Mesenchymal stem cell (in vitro differentiated cells and primary cell): ENCODE measurements at regions not wholly inside any gene's neighbourhood (a gene's known extent, or its start where the extent isn't known, plus 50 kb on each side); places are given as distances from the start of the nearest gene placed in this dataset.

ENCODE experiments used
- DNase-seq: peaks from one replicate; pipeline ENCODE4 v3.0.0-alpha.2; 2013
- H2AFZ ChIP-seq: one replicate; pipeline ENCODE4 v1.6.1; 2013; ENCODE audit warnings: low read depth, mild to moderate bottlenecking, control low read depth, inconsistent platforms, low read length, moderate library complexity
- H2AK5ac ChIP-seq: 2 replicates; pipeline ENCODE4 v1.6.1; 2013; ENCODE audit warnings: low read length, moderate library complexity, mild to moderate bottlenecking, inconsistent platforms; ENCODE audit not compliant: severe bottlenecking
- H2BK120ac ChIP-seq: one replicate; pipeline ENCODE4 v1.6.1; 2013; ENCODE audit warnings: low read depth, mild to moderate bottlenecking, inconsistent platforms, low read length, moderate library complexity
- H2BK12ac ChIP-seq, 2 experiments: one replicate each; pipeline ENCODE4 v1.6.1; 2013; ENCODE audit warnings: inconsistent platforms in 2 of 2, low read length in 2 of 2, mild to moderate bottlenecking in 2 of 2, moderate library complexity in 2 of 2, control low read depth in 1 of 2
- H2BK15ac ChIP-seq: one replicate; pipeline ENCODE4 v1.6.1; 2013; ENCODE audit warnings: mild to moderate bottlenecking, low read depth, inconsistent platforms; ENCODE audit not compliant: poor library complexity, severe bottlenecking
- H2BK5ac ChIP-seq: 2 replicates; pipeline ENCODE4 v1.6.1; 2013; ENCODE audit warnings: low read depth, mild to moderate bottlenecking, low read length, control low read depth, inconsistent platforms; ENCODE audit not compliant: poor library complexity, severe bottlenecking
- H3K14ac ChIP-seq, 2 experiments: one replicate each; pipeline ENCODE4 v1.6.1; 2013; ENCODE audit warnings: inconsistent platforms in 2 of 2, low read length in 2 of 2, control low read depth in 1 of 2, mild to moderate bottlenecking in 1 of 2, moderate library complexity in 1 of 2
- H3K18ac ChIP-seq, 2 experiments: one replicate each; pipeline ENCODE4 v1.6.1; 2013; ENCODE audit warnings: inconsistent platforms in 2 of 2, low read length in 2 of 2, control low read depth in 1 of 2, low read depth in 1 of 2, mild to moderate bottlenecking in 1 of 2
- H3K23ac ChIP-seq, 2 experiments: one replicate each; pipeline ENCODE4 v1.6.1; 2013; ENCODE audit warnings: inconsistent platforms in 2 of 2, low read length in 2 of 2, mild to moderate bottlenecking in 2 of 2, moderate library complexity in 2 of 2, control low read depth in 1 of 2
- H3K27ac ChIP-seq: 2 replicates; pipeline ENCODE4 v1.5.1; 2013; ENCODE audit warnings: mild to moderate bottlenecking, moderate library complexity, low read length, control low read depth, inconsistent platforms; ENCODE audit not compliant: poor library complexity, severe bottlenecking
- H3K27me3 ChIP-seq, 2 experiments: 2 replicates each; pipeline versions ENCODE4 v1.6.1 to v1.7.0; 2013; ENCODE audit warnings: low read length in 2 of 2, mild to moderate bottlenecking in 2 of 2, moderate library complexity in 2 of 2, control low read depth in 1 of 2, inconsistent platforms in 1 of 2; ENCODE audit not compliant: control insufficient read depth in 1 of 2, insufficient read depth in 1 of 2
- H3K36me3 ChIP-seq, 2 experiments: 2 replicates each; pipeline versions ENCODE4 v1.6.1 to v1.7.0; 2013; ENCODE audit warnings: low read length in 2 of 2, control low read depth in 1 of 2, inconsistent platforms in 1 of 2, low read depth in 1 of 2, mild to moderate bottlenecking in 1 of 2; ENCODE audit not compliant: insufficient read depth in 2 of 2, control insufficient read depth in 1 of 2
- H3K4ac ChIP-seq, 2 experiments: one replicate each; pipeline ENCODE4 v1.6.1; 2013; ENCODE audit warnings: inconsistent platforms in 2 of 2, low read length in 2 of 2, mild to moderate bottlenecking in 2 of 2, moderate library complexity in 2 of 2, control low read depth in 1 of 2, low read depth in 1 of 2
- H3K4me1 ChIP-seq: 2 replicates; pipeline ENCODE4 v1.6.1; 2013; ENCODE audit warnings: low read depth, low read length, control low read depth; ENCODE audit not compliant: control insufficient read depth, insufficient read depth
- H3K4me2 ChIP-seq: 2 replicates; pipeline ENCODE4 v1.6.1; 2013; ENCODE audit warnings: low read length, mild to moderate bottlenecking, inconsistent platforms; ENCODE audit not compliant: poor library complexity, severe bottlenecking
- H3K4me3 ChIP-seq, 2 experiments: 2 replicates each; pipeline versions ENCODE4 v1.5.1 to v1.7.0; 2013; ENCODE audit warnings: low read length in 2 of 2, mild to moderate bottlenecking in 2 of 2, control low read depth in 1 of 2, low read depth in 1 of 2; ENCODE audit not compliant: insufficient read depth in 1 of 2
- H3K79me1 ChIP-seq: replicated peaks from 2 replicates; pipeline ENCODE4 v1.6.1; 2013; ENCODE audit warnings: mild to moderate bottlenecking, control low read depth, low read length, inconsistent platforms; ENCODE audit not compliant: poor library complexity, severe bottlenecking
- H3K9ac ChIP-seq: 2 replicates; pipeline ENCODE4 v1.7.0; 2013; ENCODE audit warnings: mild to moderate bottlenecking, low read length, moderate library complexity
- H3K9me3 ChIP-seq: 2 replicates; pipeline ENCODE4 v1.7.0; 2013; ENCODE audit warnings: mild to moderate bottlenecking, low read length; ENCODE audit not compliant: control insufficient read depth
- H4K8ac ChIP-seq: one replicate; pipeline ENCODE4 v1.6.1; 2013; ENCODE audit warnings: inconsistent platforms, mild to moderate bottlenecking, low read length, moderate library complexity
- H4K91ac ChIP-seq: one replicate; pipeline ENCODE4 v1.6.1; 2013; ENCODE audit warnings: mild to moderate bottlenecking, low read length, inconsistent platforms
- WGBS: methylation state at CpG from one replicate; pipeline ENCODE4 v1.1.7; 2013; ENCODE audit warnings: mixed read lengths; 5-methylcytosine and 5-hydroxymethylcytosine counted together

- DNase-seq = no peak
- no peak overlapping the region for H3K4me2 ChIP-seq
- 72% methylated on average over 3 of the region's 3 CpGs for WGBS
Observed at GRCh38 chr2:180562378-180562777, 418.0 kb upstream of the UBE2E3 start.

GRCh38 chr2:180559771-180560170, 420.6 kb upstream of the UBE2E3 start:
- Histone ChIP-seq H3K4ac (no peak overlapping the region), H3K9ac (peak overlapping the region; percentile 4), H3K23ac (no peak overlapping the region), H3K18ac (no peak overlapping the region), H4K91ac (no peak overlapping the region), H2AFZ (no peak overlapping the region), H3K36me3 (no peaks in the 10 kb centered on the region), H3K79me1 (no peaks in the 10 kb centered on the region), H3K27ac (no peak overlapping the region), H2BK120ac (no peak overlapping the region), H3K9me3 (no peaks in the 10 kb centered on the region), H3K27me3 (no peaks in the 10 kb centered on the region), H3K4me3 (no peak overlapping the region), H2BK12ac (peak overlapping the region in 1 of 2 experiments; percentile 21), H4K8ac (no peak overlapping the region), H3K4me1 (no peaks in the 10 kb centered on the region), H2AK5ac (no peak overlapping the region), H3K14ac (no peak overlapping the region), H3K4me2 (no peak overlapping the region), H2BK15ac (no peak overlapping the region), H2BK5ac (no peak overlapping the region)
- 77% methylated on average over 3 of the region's 5 CpGs for WGBS
- no peak for DNase-seq

More at GRCh38 chr2:180562378-180562777, 418.0 kb upstream of the UBE2E3 start:
- Histone ChIP-seq H3K27me3 (no peaks in the 10 kb centered on the region), H3K4me3 (no peak overlapping the region), H4K8ac (no peak overlapping the region), H3K14ac (no peak overlapping the region), H2BK15ac (no peak overlapping the region), H2AFZ (no peak overlapping the region), H3K23ac (no peak overlapping the region), H2BK12ac (no peak overlapping the region), H4K91ac (no peak overlapping the region), H3K36me3 (no peaks in the 10 kb centered on the region), H3K27ac (no peak overlapping the region), H2BK120ac (no peak overlapping the region), H2AK5ac (no peak overlapping the region), H3K4ac (no peak overlapping the region), H3K9ac (no peak overlapping the region), H3K4me1 (no peaks in the 10 kb centered on the region), H3K9me3 (no peaks in the 10 kb centered on the region), H3K79me1 (no peaks in the 10 kb centered on the region), H2BK5ac (no peak overlapping the region), H3K18ac (no peak overlapping the region)

GRCh38 chr2:180559038-180559437, 421.4 kb upstream of the UBE2E3 start:
- Histone ChIP-seq H3K9me3 (no peaks in the 10 kb centered on the region), H2BK15ac (no peak overlapping the region), H3K4ac (no peak overlapping the region), H3K23ac (no peak overlapping the region), H2AK5ac (no peak overlapping the region), H3K79me1 (no peaks in the 10 kb centered on the region), H3K36me3 (no peaks in the 10 kb centered on the region), H3K4me1 (no peaks in the 10 kb centered on the region), H3K4me2 (no peak overlapping the region), H3K18ac (no peak overlapping the region), H3K27me3 (no peaks in the 10 kb centered on the region), H4K91ac (no peak overlapping the region), H2BK5ac (no peak overlapping the region), H2BK12ac (no peak overlapping the region), H3K9ac (no peak overlapping the region), H3K14ac (no peak overlapping the region), H4K8ac (no peak overlapping the region), H3K27ac (no peak overlapping the region), H2AFZ (no peak overlapping the region), H3K4me3 (no peak overlapping the region), H2BK120ac (no peak overlapping the region)
- no peak for DNase-seq

GRCh38 chr2:180555391-180555965, 424.9 kb upstream of the UBE2E3 start:
- Histone ChIP-seq H2BK120ac (no peak overlapping the region), H3K27ac (no peak overlapping the region), H3K36me3 (no peaks in the 10 kb centered on the region), H3K4me3 (no peak overlapping the region), H4K91ac (no peak overlapping the region), H3K9ac (no peak overlapping the region), H3K23ac (no peak overlapping the region), H3K18ac (no peak overlapping the region), H2AFZ (no peak overlapping the region), H2AK5ac (no peak overlapping the region), H3K4ac (no peak overlapping the region), H3K4me2 (no peak overlapping the region), H3K9me3 (no peaks in the 10 kb centered on the region), H2BK15ac (no peak overlapping the region), H2BK12ac (no peak overlapping the region), H3K79me1 (no peaks in the 10 kb centered on the region), H3K27me3 (no peaks in the 10 kb centered on the region), H4K8ac (no peak overlapping the region), H3K4me1 (no peaks in the 10 kb centered on the region), H3K14ac (no peak overlapping the region), H2BK5ac (no peak overlapping the region)
- 97% methylated on average over 19 of the region's 19 CpGs for WGBS
- DNase-seq = no peak
